MG63 (cell line): ENCODE measurements at regions not wholly inside any gene's neighbourhood (a gene's known extent, or its start where the extent isn't known, plus 50 kb on each side); places are given as distances from the start of the nearest gene placed in this dataset.

ENCODE experiments used
- DNase-seq: peaks from one replicate; pipeline ENCODE4 v3.0.0-alpha.2; 2020
- H3K27me3 ChIP-seq: fragments of 250-450 bp; sonication (Bioruptor Pico); 2 replicates; pipeline ENCODE4 v1.5.1; 2020; ENCODE audit warnings: mild to moderate bottlenecking, moderate library complexity
- H3K36me3 ChIP-seq: fragments of 250-450 bp; sonication (Bioruptor Pico); 2 replicates; pipeline ENCODE4 v1.5.1; 2020; ENCODE audit warnings: mild to moderate bottlenecking, moderate library complexity
- H3K4me3 ChIP-seq: fragments of 250-450 bp; sonication (Bioruptor Pico); 2 replicates; pipeline ENCODE4 v1.5.1; 2020; ENCODE audit warnings: mild to moderate bottlenecking, moderate library complexity
- H3K9me3 ChIP-seq: fragments of 250-450 bp; sonication (Bioruptor Pico); 2 replicates; pipeline ENCODE4 v1.5.1; 2020; ENCODE audit warnings: mild to moderate bottlenecking, moderate library complexity

GRCh38 chr3:43213631-43214030 is 72.7 kb upstream of the SNRK start:
- DNase-seq: no peak
- no peaks in the 10 kb centered on the region for H3K27me3 ChIP-seq
- H3K36me3 ChIP-seq: no peaks in the 10 kb centered on the region
- no peaks in the 10 kb centered on the region for H3K9me3 ChIP-seq
- H3K4me3 ChIP-seq: no peak overlapping the region

- no peaks in the 10 kb centered on the region for H3K36me3 ChIP-seq
- no peak overlapping the region for H3K4me3 ChIP-seq
- H3K9me3 ChIP-seq: no peaks in the 10 kb centered on the region
- no peak for DNase-seq
- H3K27me3 ChIP-seq: no peaks in the 10 kb centered on the region
Observed at GRCh38 chr3:43212914-43213611, 73.3 kb upstream of the SNRK start.

DNA sequence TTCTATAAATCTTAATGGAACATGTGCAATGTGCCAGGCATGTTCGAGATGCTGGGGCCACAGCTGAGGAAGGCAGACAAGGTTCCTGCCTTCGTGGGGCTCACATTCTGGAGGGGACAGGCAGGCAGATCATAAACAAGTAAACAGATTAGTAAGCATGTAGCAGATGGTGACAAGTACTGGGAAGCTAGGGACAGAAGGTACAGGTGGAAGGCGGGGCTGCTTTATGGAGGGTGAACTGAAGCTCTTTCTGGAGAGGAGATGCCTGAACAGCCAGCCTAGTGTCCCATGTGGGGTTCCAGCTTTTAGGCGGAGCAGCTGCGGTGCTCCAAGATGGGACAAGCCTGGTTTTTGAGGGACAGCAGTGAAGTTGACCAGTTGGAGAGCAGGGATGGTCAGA is 74.7 kb upstream of the SNRK start:
- no peaks in the 10 kb centered on the region for H3K27me3 ChIP-seq
- H3K9me3 ChIP-seq: no peaks in the 10 kb centered on the region
- DNase-seq: no peak
- no peak overlapping the region for H3K4me3 ChIP-seq
- H3K36me3 ChIP-seq: no peaks in the 10 kb centered on the region

- Histone ChIP-seq H3K4me3 (no peak overlapping the region), H3K27me3 (no peaks in the 10 kb centered on the region), H3K9me3 (no peaks in the 10 kb centered on the region), H3K36me3 (no peaks in the 10 kb centered on the region)
- no peak for DNase-seq
Observed at GRCh38 chr3:43210049-43211027, 76.0 kb upstream of the SNRK start.

DNA sequence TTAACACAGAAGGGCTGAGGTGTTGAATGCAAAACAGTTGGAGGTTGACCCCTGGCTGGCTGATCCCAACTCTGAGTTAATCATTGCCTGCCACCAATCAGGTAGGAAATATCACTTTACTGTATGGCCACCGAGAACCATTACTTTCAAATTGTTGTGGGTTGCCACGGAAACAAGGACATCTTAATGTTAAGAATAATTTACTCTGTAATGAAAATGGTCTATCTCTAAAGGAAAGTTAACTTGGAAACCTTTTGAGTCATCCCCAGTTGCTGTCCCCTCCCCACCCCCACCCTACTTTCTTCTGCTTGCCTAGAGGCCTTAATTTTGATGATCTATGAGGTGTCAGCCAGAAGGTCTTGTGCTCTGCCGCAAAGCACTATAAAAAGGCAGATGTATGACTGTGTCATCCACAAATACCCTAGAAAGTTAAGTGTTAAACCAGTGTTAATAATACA is 78.7 kb upstream of the SNRK start:
- H3K4me3 ChIP-seq: no peak overlapping the region
- no peaks in the 10 kb centered on the region for H3K9me3 ChIP-seq
- no peaks in the 10 kb centered on the region for H3K27me3 ChIP-seq
- H3K36me3 ChIP-seq: no peaks in the 10 kb centered on the region
- DNase-seq: no peak

DNA sequence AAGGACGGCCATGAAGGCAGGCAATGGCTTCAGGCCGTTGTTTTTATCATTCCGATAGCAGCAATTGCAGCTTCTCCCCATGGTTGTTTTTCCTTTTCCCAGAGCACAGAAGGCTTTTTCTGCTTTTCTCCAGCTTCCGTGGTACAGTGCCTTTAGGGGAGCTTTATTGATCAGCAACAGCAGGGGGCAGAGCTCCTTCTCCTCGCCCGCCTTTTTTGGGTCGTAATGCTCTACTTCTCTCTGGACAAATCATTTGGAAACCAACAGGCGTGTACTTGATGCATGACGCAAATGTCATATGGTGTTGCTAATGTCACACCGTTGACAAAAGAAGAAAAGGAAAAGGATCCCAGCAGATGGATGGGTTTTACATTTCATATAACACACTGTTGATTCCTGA is 79.7 kb upstream of the SNRK start:
- DNase-seq: no peak
- no peaks in the 10 kb centered on the region for H3K36me3 ChIP-seq
- H3K27me3 ChIP-seq: no peaks in the 10 kb centered on the region
- H3K4me3 ChIP-seq: no peak overlapping the region
- no peaks in the 10 kb centered on the region for H3K9me3 ChIP-seq

DNA sequence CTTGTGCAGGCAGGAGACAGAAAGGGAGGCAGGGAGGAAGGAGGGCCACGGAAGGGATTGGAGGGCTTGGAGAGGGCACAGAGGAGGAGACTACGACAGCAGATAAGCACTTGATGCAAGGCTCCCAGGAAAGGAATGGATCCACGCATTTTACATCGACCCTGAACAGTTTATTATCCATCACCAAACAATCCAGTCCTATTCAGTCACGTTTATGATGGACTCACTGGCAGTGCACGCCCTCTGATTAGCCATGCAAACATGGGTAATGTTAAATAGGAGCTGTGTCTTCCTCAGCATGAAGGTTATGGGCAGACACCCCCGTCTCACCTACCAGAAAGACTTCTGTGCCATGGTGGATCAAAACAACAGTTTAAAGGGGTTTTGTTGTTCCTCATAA is 80.2 kb upstream of the SNRK start:
- no peaks in the 10 kb centered on the region for H3K36me3 ChIP-seq
- H3K27me3 ChIP-seq: no peaks in the 10 kb centered on the region
- DNase-seq: no peak
- no peak overlapping the region for H3K4me3 ChIP-seq
- no peaks in the 10 kb centered on the region for H3K9me3 ChIP-seq

DNA sequence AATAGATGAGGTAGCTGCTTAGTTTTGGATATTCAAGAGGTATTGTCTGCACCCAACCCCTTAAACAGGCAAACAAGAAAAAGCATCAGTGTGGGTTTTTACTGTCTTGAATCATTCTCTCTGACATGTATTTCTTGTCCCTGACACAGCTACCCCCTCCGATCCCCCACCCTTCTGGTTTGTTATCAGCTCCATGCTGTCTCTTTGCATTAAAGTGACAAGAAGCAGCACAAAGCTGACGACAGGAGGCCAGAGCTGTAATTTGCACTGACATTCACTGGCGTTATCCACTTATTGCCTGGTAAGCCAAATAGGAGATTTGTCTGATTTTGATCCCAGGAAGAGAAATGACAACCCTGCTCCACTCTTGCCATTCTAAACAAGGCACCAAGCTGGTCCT is 83.3 kb upstream of the SNRK start:
- no peaks in the 10 kb centered on the region for H3K9me3 ChIP-seq
- H3K36me3 ChIP-seq: no peaks in the 10 kb centered on the region
- H3K27me3 ChIP-seq: no peaks in the 10 kb centered on the region
- H3K4me3 ChIP-seq: no peak overlapping the region
- no peak for DNase-seq

GRCh38 chr3:43201581-43201980 is 84.8 kb upstream of the SNRK start:
- no peaks in the 10 kb centered on the region for H3K27me3 ChIP-seq
- no peak for DNase-seq
- H3K4me3 ChIP-seq: no peak overlapping the region
- H3K36me3 ChIP-seq: no peaks in the 10 kb centered on the region
- no peaks in the 10 kb centered on the region for H3K9me3 ChIP-seq

- Histone ChIP-seq H3K27me3 (no peaks in the 10 kb centered on the region), H3K4me3 (no peak overlapping the region), H3K36me3 (no peaks in the 10 kb centered on the region), H3K9me3 (no peaks in the 10 kb centered on the region)
- DNase-seq: no peak
Observed at GRCh38 chr3:43199645-43200306, 86.6 kb upstream of the SNRK start.

DNA sequence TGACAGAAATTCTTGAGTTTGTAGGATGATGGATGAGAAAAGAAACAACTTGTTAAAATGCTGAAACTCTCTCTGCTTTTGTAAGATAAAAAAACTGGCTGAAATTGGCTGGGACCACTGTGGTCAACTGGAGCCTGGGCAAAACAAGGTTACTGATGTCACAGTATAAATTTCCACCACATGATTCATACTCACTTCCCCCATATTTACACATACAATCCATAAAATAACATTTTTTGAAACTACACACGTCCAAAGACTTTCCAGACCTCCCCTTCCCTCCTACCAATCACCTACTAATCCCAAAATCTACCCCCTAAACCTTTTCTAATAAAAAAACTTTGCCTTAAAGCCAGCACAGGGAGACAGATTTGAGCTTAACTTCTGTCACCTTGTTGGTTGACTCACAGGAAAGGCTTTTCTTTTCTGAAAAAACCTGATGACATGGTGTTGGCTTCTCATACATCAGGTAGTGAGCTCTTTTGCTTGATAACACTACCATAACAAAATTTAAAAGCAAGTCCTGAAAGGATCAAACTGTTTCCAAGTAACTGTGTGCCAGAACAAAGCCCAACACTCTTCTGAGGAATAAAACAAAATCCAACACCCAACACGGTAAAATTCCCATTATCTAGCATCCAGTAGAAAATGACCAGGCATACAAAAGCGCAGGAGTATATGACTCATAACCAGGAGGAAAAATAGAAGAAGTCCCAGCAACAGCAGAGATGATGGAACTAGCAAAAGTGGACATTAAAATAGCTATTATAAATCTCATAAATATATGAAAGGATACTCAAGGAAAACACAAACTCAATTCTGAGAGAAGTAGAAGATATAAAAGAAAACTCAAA is 87.3 kb upstream of the SNRK start:
- Histone ChIP-seq H3K36me3 (no peaks in the 10 kb centered on the region), H3K27me3 (no peaks in the 10 kb centered on the region), H3K4me3 (no peak overlapping the region), H3K9me3 (no peaks in the 10 kb centered on the region)
- DNase-seq: no peak

- Histone ChIP-seq H3K27me3 (no peaks in the 10 kb centered on the region), H3K36me3 (no peaks in the 10 kb centered on the region)
- DNase-seq: no peak
Observed at GRCh38 chr3:43198301-43198700, 88.0 kb upstream of the SNRK start.

GRCh38 chr3:43197181-43197580 is 89.2 kb upstream of the SNRK start:
- Histone ChIP-seq H3K9me3 (no peaks in the 10 kb centered on the region), H3K4me3 (no peak overlapping the region), H3K36me3 (no peaks in the 10 kb centered on the region), H3K27me3 (no peaks in the 10 kb centered on the region)
- DNase-seq: no peak

More at GRCh38 chr3:43198301-43198700, 88.0 kb upstream of the SNRK start:
- Histone ChIP-seq H3K4me3 (no peak overlapping the region), H3K9me3 (no peaks in the 10 kb centered on the region)

DNA sequence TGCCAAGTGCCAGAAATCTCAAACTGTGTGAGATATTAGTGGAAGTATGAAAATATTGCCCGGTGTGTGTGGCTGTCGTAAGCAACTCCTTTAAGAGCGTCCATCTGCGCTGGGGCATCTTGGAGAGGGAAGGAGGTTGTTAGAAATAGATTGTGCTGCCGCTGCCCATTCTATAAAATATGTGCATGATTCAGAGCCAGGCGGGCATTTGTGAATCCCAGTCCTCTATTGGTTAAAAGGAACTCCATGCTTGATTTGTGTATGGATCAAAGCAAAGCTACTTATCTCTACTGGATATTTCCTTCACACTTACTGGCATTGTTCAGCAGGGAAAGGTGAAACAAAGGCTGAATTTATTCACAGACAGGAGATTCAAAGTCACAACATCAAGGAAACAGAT is 89.6 kb upstream of the SNRK start:
- Histone ChIP-seq H3K4me3 (no peak overlapping the region), H3K36me3 (no peaks in the 10 kb centered on the region), H3K27me3 (no peaks in the 10 kb centered on the region), H3K9me3 (no peaks in the 10 kb centered on the region)
- DNase-seq: no peak

DNA sequence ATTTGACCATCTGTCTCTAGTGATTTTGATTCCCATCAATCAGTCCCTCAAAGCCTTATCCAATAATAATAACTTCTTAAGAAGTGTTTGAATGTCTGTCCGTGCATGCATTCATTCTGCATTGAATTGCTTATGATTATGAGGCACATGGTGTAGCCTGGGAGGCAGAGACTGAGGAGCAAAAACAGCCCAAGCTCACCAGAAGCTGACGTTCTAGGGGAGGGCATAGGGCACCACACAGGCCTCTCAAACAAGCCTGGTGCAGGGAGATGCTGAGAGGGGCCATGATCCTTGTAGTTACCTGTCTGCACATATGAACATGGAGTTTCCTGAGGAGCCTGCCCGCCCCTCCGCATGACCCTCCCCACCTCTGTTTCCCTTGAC is 89.2 kb upstream of the POMGNT2 start:
- no peaks in the 10 kb centered on the region for H3K9me3 ChIP-seq
- no peak overlapping the region for H3K4me3 ChIP-seq
- H3K27me3 ChIP-seq: no peaks in the 10 kb centered on the region

GRCh38 chr3:43194490-43195114 is 88.7 kb upstream of the POMGNT2 start:
- no peak for DNase-seq
- Histone ChIP-seq H3K27me3 (no peaks in the 10 kb centered on the region), H3K36me3 (no peaks in the 10 kb centered on the region), H3K9me3 (no peaks in the 10 kb centered on the region), H3K4me3 (no peak overlapping the region)

More for the DNA sequence above, 89.2 kb upstream of the POMGNT2 start:
- H3K36me3 ChIP-seq: no peaks in the 10 kb centered on the region
- DNase-seq: no peak
